ENCODE measurements at regions not wholly inside any gene's neighbourhood (a gene's known extent, or its start where the extent isn't known, plus 50 kb on each side); places are given as distances from the start of the nearest gene placed in this dataset.

- Histone ChIP-seq H4K20me1 (ENCODE audit: insufficient read depth, low read length) (no peaks in the 10 kb centered on the region), H3K4me3 (ENCODE audit: low read depth, low read length, poor library complexity, severe bottlenecking) (no peak overlapping the region), H3K79me2 (ENCODE audit: insufficient read depth, low read depth, low read length) (no peaks in the 10 kb centered on the region), H3K9me2 (ENCODE audit: insufficient read depth, low read length) (no peaks in the 10 kb centered on the region), H3K27ac (ENCODE audit: low read depth, low read length, poor library complexity, severe bottlenecking) (no peak overlapping the region), H3K36me3 (ENCODE audit: insufficient read depth, low read length) (no peaks in the 10 kb centered on the region), H2AFZ (ENCODE audit: low read length) (no peak overlapping the region), H3K4me1 (ENCODE audit: insufficient read depth, low read length, poor library complexity, severe bottlenecking) (no peaks in the 10 kb centered on the region), H3K9me3 (ENCODE audit: low read length) (no peaks in the 10 kb centered on the region), H3K4me2 (ENCODE audit: low read length) (no peak overlapping the region)
- intact Hi-C loops (cut with micrococcal nuclease; ENCODE audit: unreplicated experiment), result no loop called here
- DNase-seq (ENCODE audit: low spot score), result no peak
- TF ChIP-seq CTCF (conservative IDR thresholded peaks at IDR 0.05; ENCODE audit: low read length) (no peak), EZH2phosphoT487 (IDR thresholded peaks at IDR 0.05; ENCODE audit: borderline replicate concordance, low read depth, low read length) (no peak)
- ChIA-PET POLR2A (no interaction called here), CTCF (ENCODE audit: unreplicated experiment) (no interaction called here)
- no TSS peak for BruUV-seq (replicated peaks)
Measured at GRCh38 chr1:238272145-238272544, 381.4 kb upstream of the ZP4 start.

GRCh38 chr1:238265866-238266265, 375.1 kb upstream of the ZP4 start:
- DNase-seq (ENCODE audit: low spot score), result no peak

GRCh38 chr1:238264951-238265350, 374.2 kb upstream of the ZP4 start:
- TF ChIP-seq EZH2phosphoT487 (IDR thresholded peaks at IDR 0.05; ENCODE audit: borderline replicate concordance, low read depth, low read length) (no peak), CTCF (conservative IDR thresholded peaks at IDR 0.05; ENCODE audit: low read length) (no peak)
- no peak for DNase-seq (ENCODE audit: low spot score)
- Histone ChIP-seq H3K9me2 (ENCODE audit: insufficient read depth, low read length) (no peaks in the 10 kb centered on the region), H3K4me1 (ENCODE audit: insufficient read depth, low read length, poor library complexity, severe bottlenecking) (no peaks in the 10 kb centered on the region), H4K20me1 (ENCODE audit: insufficient read depth, low read length) (no peaks in the 10 kb centered on the region), H3K36me3 (ENCODE audit: insufficient read depth, low read length) (no peaks in the 10 kb centered on the region), H3K79me2 (ENCODE audit: insufficient read depth, low read depth, low read length) (no peaks in the 10 kb centered on the region), H3K27ac (ENCODE audit: low read depth, low read length, poor library complexity, severe bottlenecking) (no peak overlapping the region), H3K4me2 (ENCODE audit: low read length) (no peak overlapping the region), H3K9me3 (ENCODE audit: low read length) (no peaks in the 10 kb centered on the region), H2AFZ (ENCODE audit: low read length) (no peak overlapping the region), H3K4me3 (ENCODE audit: low read depth, low read length, poor library complexity, severe bottlenecking) (no peak overlapping the region)
- ChIA-PET CTCF (ENCODE audit: unreplicated experiment) (no interaction called here), POLR2A (interaction anchor here (0.6 to 0.7 kb wide), 2 partner anchors 1213 to 1628 kb away, joined by 3 read pairs; no protein-coding TSS in a partner anchor)
- BruUV-seq (replicated peaks), result no TSS peak
- intact Hi-C loops (cut with micrococcal nuclease; ENCODE audit: unreplicated experiment), result no loop called here

More at GRCh38 chr1:238265866-238266265, 375.1 kb upstream of the ZP4 start:
- no peaks in the 10 kb centered on the region for H4K20me1 ChIP-seq (ENCODE audit: insufficient read depth, low read length)
- no peaks in the 10 kb centered on the region for H3K9me3 ChIP-seq (ENCODE audit: low read length)
- no peak overlapping the region for H3K27ac ChIP-seq (ENCODE audit: low read depth, low read length, poor library complexity, severe bottlenecking)
- POLR2A ChIA-PET, result no interaction called here
- H2AFZ ChIP-seq (ENCODE audit: low read length), result no peak overlapping the region
- no peaks in the 10 kb centered on the region for H3K36me3 ChIP-seq (ENCODE audit: insufficient read depth, low read length)
- no peaks in the 10 kb centered on the region for H3K9me2 ChIP-seq (ENCODE audit: insufficient read depth, low read length)
- BruUV-seq (replicated peaks), result no TSS peak
- CTCF ChIA-PET (ENCODE audit: unreplicated experiment), result no interaction called here
- TF ChIP-seq EZH2phosphoT487 (IDR thresholded peaks at IDR 0.05; ENCODE audit: borderline replicate concordance, low read depth, low read length), result no peak
- no peak for TF ChIP-seq CTCF (conservative IDR thresholded peaks at IDR 0.05; ENCODE audit: low read length)
- intact Hi-C loops (cut with micrococcal nuclease; ENCODE audit: unreplicated experiment), result no loop called here
- no peaks in the 10 kb centered on the region for H3K79me2 ChIP-seq (ENCODE audit: insufficient read depth, low read depth, low read length)
- no peak overlapping the region for H3K4me2 ChIP-seq (ENCODE audit: low read length)
- no peaks in the 10 kb centered on the region for H3K4me1 ChIP-seq (ENCODE audit: insufficient read depth, low read length, poor library complexity, severe bottlenecking)
- H3K4me3 ChIP-seq (ENCODE audit: low read depth, low read length, poor library complexity, severe bottlenecking), result no peak overlapping the region

Data from OCI-LY7 (cell line).